ENCODE measurements at regions not wholly inside any gene's neighbourhood (a gene's known extent, or its start where the extent isn't known, plus 50 kb on each side); places are given as distances from the start of the nearest gene placed in this dataset.

GRCh38 chr4:3705236-3705987, 60.8 kb upstream of the ADRA2C start:
- H3K4me2 ChIP-seq (ENCODE audit: unreplicated experiment): no peak overlapping the region
- 80 to 82% methylated on average over 20 of the region's 20 CpGs for WGBS, 2 experiments (ENCODE audit: low coverage in 1 of 2, low lambda C conversion rate in 2 of 2, missing lambda C conversion rate in 2 of 2)
- H3F3A ChIP-seq (ENCODE audit: insufficient read depth): no peaks in the 10 kb centered on the region
- in situ Hi-C loops (cut with MboI): no loop called here
- H3K4me3 ChIP-seq: no peak overlapping the region
- no peaks in the 10 kb centered on the region for H3K79me2 ChIP-seq (ENCODE audit: insufficient read depth)
- H2AFZ ChIP-seq: no peak overlapping the region
- H3K27me3 ChIP-seq (replicated peaks; ENCODE audit: insufficient read depth): peaks cover 17% of the 10 kb centered on the region
- no peaks in the 10 kb centered on the region for H4K20me1 ChIP-seq (ENCODE audit: insufficient read depth)
- no peaks in the 10 kb centered on the region for H3K9me3 ChIP-seq (ENCODE audit: low read depth)
- no peak for DNase-seq
- H3K36me3 ChIP-seq (ENCODE audit: low read depth): no peaks in the 10 kb centered on the region
- H3K9me2 ChIP-seq (ENCODE audit: insufficient read depth): no peaks in the 10 kb centered on the region
- no peak for TF ChIP-seq EZH2 (IDR thresholded peaks at IDR 0.05; ENCODE audit: insufficient read depth, poor library complexity, severe bottlenecking)
- TF ChIP-seq EZH2phosphoT487 (IDR thresholded peaks at IDR 0.05; ENCODE audit: insufficient read depth, low read depth): no peak
- peaks cover 13% of the 10 kb centered on the region for H3K4me1 ChIP-seq (ENCODE audit: insufficient read depth)
- no peak overlapping the region for H3K27ac ChIP-seq
- H3K9ac ChIP-seq: no peak overlapping the region

GRCh38 chr4:3704669-3705068, 61.5 kb upstream of the ADRA2C start:
- peaks cover 17% of the 10 kb centered on the region for H3K27me3 ChIP-seq (replicated peaks; ENCODE audit: insufficient read depth)
- no peaks in the 10 kb centered on the region for H3K36me3 ChIP-seq (ENCODE audit: low read depth)
- no peak overlapping the region for H3K9ac ChIP-seq
- H3K4me3 ChIP-seq: no peak overlapping the region
- H3K4me1 ChIP-seq (ENCODE audit: insufficient read depth): peaks cover 13% of the 10 kb centered on the region
- no peaks in the 10 kb centered on the region for H4K20me1 ChIP-seq (ENCODE audit: insufficient read depth)
- in situ Hi-C loops (cut with MboI): no loop called here
- H3F3A ChIP-seq (ENCODE audit: insufficient read depth): no peaks in the 10 kb centered on the region
- 53 to 57% methylated on average over 10 of the region's 10 CpGs for whole genome bisulfite sequencing, 2 experiments (ENCODE audit: low coverage in 1 of 2, low lambda C conversion rate in 2 of 2, missing lambda C conversion rate in 2 of 2)
- no peaks in the 10 kb centered on the region for H3K9me2 ChIP-seq (ENCODE audit: insufficient read depth)
- H3K9me3 ChIP-seq (ENCODE audit: low read depth): no peaks in the 10 kb centered on the region
- DNase-seq: no peak
- no peak overlapping the region for H3K4me2 ChIP-seq (ENCODE audit: unreplicated experiment)
- H3K27ac ChIP-seq: no peak overlapping the region
- H2AFZ ChIP-seq: no peak overlapping the region
- TF ChIP-seq EZH2 (IDR thresholded peaks at IDR 0.05; ENCODE audit: insufficient read depth, poor library complexity, severe bottlenecking) (no peak), EZH2phosphoT487 (IDR thresholded peaks at IDR 0.05; ENCODE audit: insufficient read depth, low read depth) (no peak)
- no peaks in the 10 kb centered on the region for H3K79me2 ChIP-seq (ENCODE audit: insufficient read depth)

DNA sequence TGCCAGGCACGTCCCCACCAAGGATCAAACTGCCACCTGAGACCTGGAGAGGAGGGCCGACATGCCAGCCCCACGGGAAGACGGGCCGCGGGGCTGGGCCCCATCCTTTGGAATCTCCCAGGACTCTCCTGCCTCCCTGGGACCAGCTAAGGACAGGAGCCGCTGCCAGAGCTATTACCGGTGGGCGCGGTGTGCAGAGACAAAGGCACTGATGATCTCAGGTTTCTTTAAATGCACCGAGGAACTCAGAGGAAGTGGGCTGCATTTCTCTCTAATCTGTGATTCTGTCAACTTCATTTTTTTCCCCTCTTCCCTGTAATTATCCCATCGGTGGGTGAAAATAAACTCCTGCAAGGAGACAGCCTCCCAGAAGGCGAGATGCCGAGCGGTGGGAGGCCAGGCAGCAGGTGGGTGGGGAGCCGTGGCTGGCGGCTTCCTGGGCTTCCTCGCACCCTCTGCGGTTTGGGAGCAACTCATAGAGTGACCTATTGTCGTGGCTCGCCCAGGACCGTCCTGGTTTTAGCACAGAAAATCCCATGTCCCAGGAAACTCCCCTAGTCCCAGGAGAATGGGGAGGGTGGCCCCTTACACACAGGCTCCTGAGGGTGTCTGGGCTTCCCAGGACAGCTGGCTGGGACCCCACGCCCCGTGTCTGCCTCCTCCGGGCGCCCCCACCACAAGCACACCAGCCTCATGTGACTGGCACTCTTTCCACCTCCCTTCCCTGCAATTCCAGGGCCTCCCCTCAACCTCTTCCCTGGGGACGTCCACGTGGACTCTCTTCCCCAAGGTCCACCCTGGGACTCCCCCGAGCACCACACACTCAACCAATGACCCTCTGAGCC, 62.3 kb upstream of the ADRA2C start:
- 62 to 67% methylated on average over 28 to 29 of the region's 29 CpGs for WGBS, 2 experiments (ENCODE audit: low coverage in 1 of 2, low lambda C conversion rate in 2 of 2, missing lambda C conversion rate in 2 of 2)
- no peaks in the 10 kb centered on the region for H3K9me2 ChIP-seq (ENCODE audit: insufficient read depth)
- H3K9ac ChIP-seq: no peak overlapping the region
- DNase-seq: no peak
- no peaks in the 10 kb centered on the region for H3K9me3 ChIP-seq (ENCODE audit: low read depth)
- TF ChIP-seq EZH2 (IDR thresholded peaks at IDR 0.05; ENCODE audit: insufficient read depth, poor library complexity, severe bottlenecking): no peak
- TF ChIP-seq EZH2phosphoT487 (IDR thresholded peaks at IDR 0.05; ENCODE audit: insufficient read depth, low read depth): no peak
- in situ Hi-C loops (cut with MboI): no loop called here
- no peaks in the 10 kb centered on the region for H4K20me1 ChIP-seq (ENCODE audit: insufficient read depth)
- no peak overlapping the region for H3K4me3 ChIP-seq
- H3K4me1 ChIP-seq (ENCODE audit: insufficient read depth): peaks cover 13% of the 10 kb centered on the region
- no peaks in the 10 kb centered on the region for H3K36me3 ChIP-seq (ENCODE audit: low read depth)
- no peaks in the 10 kb centered on the region for H3K79me2 ChIP-seq (ENCODE audit: insufficient read depth)
- H3F3A ChIP-seq (ENCODE audit: insufficient read depth): no peaks in the 10 kb centered on the region
- H3K27ac ChIP-seq: no peak overlapping the region
- H3K27me3 ChIP-seq (replicated peaks; ENCODE audit: insufficient read depth): peaks cover 17% of the 10 kb centered on the region
- H2AFZ ChIP-seq: no peak overlapping the region
- no peak overlapping the region for H3K4me2 ChIP-seq (ENCODE audit: unreplicated experiment)

GRCh38 chr4:3703343-3703676, 62.9 kb upstream of the ADRA2C start:
- no peak overlapping the region for H3K9ac ChIP-seq
- in situ Hi-C loops (cut with MboI): no loop called here
- DNase-seq: no peak
- no peaks in the 10 kb centered on the region for H3F3A ChIP-seq (ENCODE audit: insufficient read depth)
- H4K20me1 ChIP-seq (ENCODE audit: insufficient read depth): no peaks in the 10 kb centered on the region
- no peak overlapping the region for H3K27ac ChIP-seq
- TF ChIP-seq EZH2phosphoT487 (IDR thresholded peaks at IDR 0.05; ENCODE audit: insufficient read depth, low read depth) (no peak), EZH2 (IDR thresholded peaks at IDR 0.05; ENCODE audit: insufficient read depth, poor library complexity, severe bottlenecking) (no peak)
- no peak overlapping the region for H3K4me3 ChIP-seq
- H3K4me1 ChIP-seq (ENCODE audit: insufficient read depth): peaks cover 11% of the 10 kb centered on the region
- H3K9me3 ChIP-seq (ENCODE audit: low read depth): no peaks in the 10 kb centered on the region
- H3K36me3 ChIP-seq (ENCODE audit: low read depth): no peaks in the 10 kb centered on the region
- H3K79me2 ChIP-seq (ENCODE audit: insufficient read depth): no peaks in the 10 kb centered on the region
- H3K27me3 ChIP-seq (replicated peaks; ENCODE audit: insufficient read depth): peaks cover 17% of the 10 kb centered on the region
- H2AFZ ChIP-seq: no peak overlapping the region
- H3K9me2 ChIP-seq (ENCODE audit: insufficient read depth): no peaks in the 10 kb centered on the region
- no peak overlapping the region for H3K4me2 ChIP-seq (ENCODE audit: unreplicated experiment)
- WGBS, 2 experiments (ENCODE audit: low coverage in 1 of 2, low lambda C conversion rate in 2 of 2, missing lambda C conversion rate in 2 of 2): 46 to 62% methylated on average over 4 to 5 of the region's 5 CpGs

Data from GM23248 (cell line).